ENCODE measurements at regions not wholly inside any gene's neighbourhood (a gene's known extent, or its start where the extent isn't known, plus 50 kb on each side); places are given as distances from the start of the nearest gene placed in this dataset.

- TF ChIP-seq, protein P1, sequence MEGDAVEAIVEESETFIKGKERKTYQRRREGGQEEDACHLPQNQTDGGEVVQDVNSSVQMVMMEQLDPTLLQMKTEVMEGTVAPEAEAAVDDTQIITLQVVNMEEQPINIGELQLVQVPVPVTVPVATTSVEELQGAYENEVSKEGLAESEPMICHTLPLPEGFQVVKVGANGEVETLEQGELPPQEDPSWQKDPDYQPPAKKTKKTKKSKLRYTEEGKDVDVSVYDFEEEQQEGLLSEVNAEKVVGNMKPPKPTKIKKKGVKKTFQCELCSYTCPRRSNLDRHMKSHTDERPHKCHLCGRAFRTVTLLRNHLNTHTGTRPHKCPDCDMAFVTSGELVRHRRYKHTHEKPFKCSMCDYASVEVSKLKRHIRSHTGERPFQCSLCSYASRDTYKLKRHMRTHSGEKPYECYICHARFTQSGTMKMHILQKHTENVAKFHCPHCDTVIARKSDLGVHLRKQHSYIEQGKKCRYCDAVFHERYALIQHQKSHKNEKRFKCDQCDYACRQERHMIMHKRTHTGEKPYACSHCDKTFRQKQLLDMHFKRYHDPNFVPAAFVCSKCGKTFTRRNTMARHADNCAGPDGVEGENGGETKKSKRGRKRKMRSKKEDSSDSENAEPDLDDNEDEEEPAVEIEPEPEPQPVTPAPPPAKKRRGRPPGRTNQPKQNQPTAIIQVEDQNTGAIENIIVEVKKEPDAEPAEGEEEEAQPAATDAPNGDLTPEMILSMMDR (IDR thresholded peaks at IDR 0.05) = no peak
- TF ChIP-seq POLR2A (IDR thresholded peaks at IDR 0.05) (no peak), EP300 (IDR thresholded peaks at IDR 0.05) (no peak)
Measured at GRCh38 chr7:91651986-91652385, 228.5 kb downstream of the MTERF1 start.

Measured in stomach (tissue), 4 donors.